ENCODE measurements at regions not wholly inside any gene's neighbourhood (a gene's known extent, or its start where the extent isn't known, plus 50 kb on each side); places are given as distances from the start of the nearest gene placed in this dataset.

DNA sequence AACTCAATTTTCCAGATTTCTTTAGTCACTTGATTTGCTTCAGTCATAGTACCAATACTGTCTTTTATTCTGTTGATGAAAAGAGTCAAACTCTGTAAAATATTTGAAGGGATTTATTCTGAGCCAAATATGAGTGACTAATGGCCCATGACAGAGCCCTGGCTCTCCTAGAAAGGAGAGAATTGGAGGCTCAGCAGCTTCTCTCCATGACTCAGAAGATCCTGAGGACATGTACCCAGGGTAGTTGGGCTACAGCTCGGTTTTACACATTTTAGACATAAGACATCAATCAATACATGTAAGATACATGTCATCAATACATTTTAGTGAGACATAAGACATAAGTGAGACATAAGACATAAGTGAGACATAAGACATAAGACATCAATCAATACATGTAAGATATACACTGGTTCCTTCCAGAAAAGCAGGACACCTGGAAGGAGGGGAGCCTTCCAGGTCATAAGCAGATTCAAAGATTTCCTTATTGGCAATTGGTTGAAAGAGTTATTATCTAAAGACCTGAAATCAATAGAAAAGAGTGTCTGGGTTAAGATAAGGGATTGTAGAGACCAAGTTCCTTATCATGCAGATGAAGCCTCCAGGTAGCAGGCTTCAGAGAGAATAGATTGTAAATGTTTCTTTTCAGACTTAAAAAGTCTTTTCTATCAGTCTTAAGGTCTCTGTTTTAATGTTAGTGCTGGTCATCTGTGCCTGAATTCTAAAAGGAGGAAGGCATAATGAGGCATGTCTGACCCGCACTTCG is 179.8 kb upstream of the RFC3 start:
- TF ChIP-seq, protein P1, sequence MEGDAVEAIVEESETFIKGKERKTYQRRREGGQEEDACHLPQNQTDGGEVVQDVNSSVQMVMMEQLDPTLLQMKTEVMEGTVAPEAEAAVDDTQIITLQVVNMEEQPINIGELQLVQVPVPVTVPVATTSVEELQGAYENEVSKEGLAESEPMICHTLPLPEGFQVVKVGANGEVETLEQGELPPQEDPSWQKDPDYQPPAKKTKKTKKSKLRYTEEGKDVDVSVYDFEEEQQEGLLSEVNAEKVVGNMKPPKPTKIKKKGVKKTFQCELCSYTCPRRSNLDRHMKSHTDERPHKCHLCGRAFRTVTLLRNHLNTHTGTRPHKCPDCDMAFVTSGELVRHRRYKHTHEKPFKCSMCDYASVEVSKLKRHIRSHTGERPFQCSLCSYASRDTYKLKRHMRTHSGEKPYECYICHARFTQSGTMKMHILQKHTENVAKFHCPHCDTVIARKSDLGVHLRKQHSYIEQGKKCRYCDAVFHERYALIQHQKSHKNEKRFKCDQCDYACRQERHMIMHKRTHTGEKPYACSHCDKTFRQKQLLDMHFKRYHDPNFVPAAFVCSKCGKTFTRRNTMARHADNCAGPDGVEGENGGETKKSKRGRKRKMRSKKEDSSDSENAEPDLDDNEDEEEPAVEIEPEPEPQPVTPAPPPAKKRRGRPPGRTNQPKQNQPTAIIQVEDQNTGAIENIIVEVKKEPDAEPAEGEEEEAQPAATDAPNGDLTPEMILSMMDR (IDR thresholded peaks at IDR 0.05; ENCODE audit: low read length): no peak
- TF ChIP-seq EZH2phosphoT487 (IDR thresholded peaks at IDR 0.05; ENCODE audit: low read length): no peak
